H1 (cell line): ENCODE measurements at regions not wholly inside any gene's neighbourhood (a gene's known extent, or its start where the extent isn't known, plus 50 kb on each side); places are given as distances from the start of the nearest gene placed in this dataset.

Experiments
- CTCF ChIA-PET: fragments of 300-600 bp; sonication (Branson Sonifier 250); formaldehyde crosslinking; loops from one replicate; lab custom pipeline; 2021; ENCODE audit not compliant: partially characterized antibody; lab: Charles Lee
- POLR2A ChIA-PET: fragments of 300-600 bp; sonication (Branson Sonifier 250); formaldehyde crosslinking; loops from one replicate; lab custom pipeline; 2021; ENCODE audit warnings: inconsistent platforms; ENCODE audit not compliant: partially characterized antibody; lab: Charles Lee
- DNase-seq, 2 experiments: peaks; one replicate each; pipeline versions ENCODE4 v3.0.0 to v3.0.0-alpha.2; 2010 to 2022; ENCODE audit warnings: low spot score in 2 of 2, low read depth in 1 of 2, mixed read lengths in 1 of 2
- FAIRE-seq: peaks from 2 replicates; lab custom pipeline; 2011; peaks lifted over from hg19 to GRCh38; lab: Jason Lieb, UNC
- H2AFZ ChIP-seq: 2 replicates; pipeline ENCODE4 v1.8.1; 2012; ENCODE audit warnings: low read length, inconsistent platforms
- H2AK5ac ChIP-seq: 2 replicates; pipeline ENCODE4 v1.6.1; 2013; ENCODE audit warnings: low read depth, low read length
- H2BK120ac ChIP-seq: replicated peaks from 2 replicates; pipeline ENCODE3; 2013; ENCODE audit warnings: low read depth, low read length, inconsistent platforms
- H2BK12ac ChIP-seq: 2 replicates; pipeline ENCODE4 v1.6.1; 2013; ENCODE audit warnings: low read depth, low read length
- H2BK15ac ChIP-seq: 2 replicates; pipeline ENCODE4 v1.6.1; 2013; ENCODE audit warnings: low read length
- H2BK20ac ChIP-seq: 2 replicates; pipeline ENCODE4 v1.6.1; 2013; ENCODE audit warnings: low read length
- H2BK5ac ChIP-seq: 2 replicates; pipeline ENCODE4 v1.6.1; 2013; ENCODE audit warnings: low read depth, low read length
- H3K14ac ChIP-seq: 2 replicates; pipeline ENCODE4 v1.6.1; 2013; ENCODE audit warnings: inconsistent platforms; ENCODE audit not compliant: insufficient read length
- H3K18ac ChIP-seq: 2 replicates; pipeline ENCODE4 v1.6.1; 2013; ENCODE audit warnings: low read length; ENCODE audit errors: extremely low read depth
- H3K23ac ChIP-seq: 2 replicates; pipeline ENCODE4 v1.6.1; 2013; ENCODE audit warnings: inconsistent platforms; ENCODE audit not compliant: insufficient read length
- H3K23me2 ChIP-seq: 2 replicates; pipeline ENCODE4 v1.6.1; 2013; ENCODE audit warnings: low read depth, low read length
- H3K27ac ChIP-seq: 2 replicates; pipeline ENCODE4 v1.6.1; 2011; ENCODE audit warnings: low read depth, low read length, inconsistent platforms
- H3K27me3 ChIP-seq, 4 experiments: replicated peaks in 1 of 4; 1 replicate in 1 of 4; 2 replicates in 3 of 4; pipeline versions ENCODE4 v1.6.1 to v1.8.1; 2011 to 2013; ENCODE audit warnings: low read length in 3 of 4, mild to moderate bottlenecking in 3 of 4, inconsistent platforms in 2 of 4, mixed read lengths in 2 of 4, moderate library complexity in 1 of 4; ENCODE audit not compliant: control insufficient read depth in 3 of 4, insufficient read depth in 3 of 4; ENCODE audit errors: extremely low read depth in 1 of 4
- H3K36me3 ChIP-seq, 4 experiments: 2 replicates each; pipeline versions ENCODE4 v1.6.1 to v1.8.1; 2011 to 2013; ENCODE audit warnings: mild to moderate bottlenecking in 4 of 4, low read length in 3 of 4, moderate library complexity in 2 of 4, control low read depth in 1 of 4, inconsistent platforms in 1 of 4; ENCODE audit not compliant: insufficient read depth in 4 of 4, control insufficient read depth in 2 of 4
- H3K4ac ChIP-seq: replicated peaks from 2 replicates; pipeline ENCODE3; 2013; ENCODE audit warnings: low read length, low read depth, mixed read lengths, inconsistent platforms; ENCODE audit not compliant: insufficient read length
- H3K4me1 ChIP-seq, 4 experiments: replicated peaks in 1 of 4; 1 replicate in 1 of 4; 2 replicates in 3 of 4; pipeline versions ENCODE4 v1.6.1 to v1.8.1; 2011 to 2013; ENCODE audit warnings: low read length in 3 of 4, inconsistent platforms in 2 of 4, mixed read lengths in 1 of 4; ENCODE audit not compliant: insufficient read depth in 4 of 4, control insufficient read depth in 3 of 4
- H3K4me2 ChIP-seq, 2 experiments: 2 replicates each; pipeline versions ENCODE4 v1.6.1 to v1.8.1; 2011 to 2013; ENCODE audit warnings: low read depth in 2 of 2, low read length in 2 of 2, control low read depth in 1 of 2, inconsistent platforms in 1 of 2, mild to moderate bottlenecking in 1 of 2; ENCODE audit not compliant: insufficient read depth in 1 of 2
- H3K4me3 ChIP-seq, 4 experiments: fragments of 200-600, 300-600 bp in 1 of 4; sonication (generic), shearing (Covaris generic), sonication (Bioruptor Twin) in 1 of 4; 2 replicates each; pipeline versions ENCODE4 v1.5.1 to v1.8.1; 2011 to 2016; ENCODE audit warnings: low read length in 4 of 4, low read depth in 3 of 4, control low read depth in 2 of 4, inconsistent platforms in 2 of 4, mild to moderate bottlenecking in 2 of 4, mixed read lengths in 1 of 4, moderate library complexity in 1 of 4; ENCODE audit not compliant: insufficient read depth in 2 of 4; ENCODE audit errors: extremely low read depth in 1 of 4
- H3K56ac ChIP-seq: replicated peaks from 2 replicates; pipeline ENCODE3; 2013; ENCODE audit warnings: low read depth, mild to moderate bottlenecking, mixed read lengths, low read length, inconsistent platforms; ENCODE audit not compliant: insufficient read length
- H3K79me1 ChIP-seq: 2 replicates; pipeline ENCODE4 v1.6.1; 2013; ENCODE audit warnings: low read depth, low read length, control low read depth
- H3K79me2 ChIP-seq, 2 experiments: 2 replicates each; pipeline versions ENCODE4 v1.6.1 to v1.8.1; 2012 to 2013; ENCODE audit warnings: low read length in 2 of 2, mild to moderate bottlenecking in 2 of 2, inconsistent platforms in 1 of 2; ENCODE audit not compliant: insufficient read depth in 2 of 2, control insufficient read depth in 1 of 2
- H3K9ac ChIP-seq, 4 experiments: replicated peaks in 1 of 4; 1 replicate in 1 of 4; 2 replicates in 3 of 4; pipeline versions ENCODE4 v1.6.1 to v1.8.1; 2011 to 2013; ENCODE audit warnings: low read depth in 3 of 4, low read length in 3 of 4, control low read depth in 2 of 4, mild to moderate bottlenecking in 2 of 4, moderate library complexity in 2 of 4, inconsistent platforms in 1 of 4; ENCODE audit errors: extremely low read depth in 1 of 4
- H3K9me3 ChIP-seq, 2 experiments: 2 replicates each; pipeline versions ENCODE4 v1.6.1 to v1.8.1; 2012 to 2013; ENCODE audit warnings: mild to moderate bottlenecking in 2 of 2, moderate library complexity in 2 of 2, control low read depth in 1 of 2, inconsistent platforms in 1 of 2, low read depth in 1 of 2, low read length in 1 of 2, mixed read lengths in 1 of 2; ENCODE audit not compliant: insufficient read depth in 2 of 2
- H4K20me1 ChIP-seq, 2 experiments: replicated peaks in 1 of 2; 2 replicates each; pipeline versions ENCODE3 to v1.8.1; 2011 to 2013; ENCODE audit warnings: inconsistent platforms in 2 of 2, low read length in 2 of 2, mild to moderate bottlenecking in 1 of 2; ENCODE audit not compliant: insufficient read depth in 2 of 2, control insufficient read depth in 1 of 2
- H4K5ac ChIP-seq: 2 replicates; pipeline ENCODE4 v1.6.1; 2013; ENCODE audit warnings: low read length, low read depth, mixed read lengths, inconsistent platforms; ENCODE audit not compliant: insufficient read length
- H4K8ac ChIP-seq: 2 replicates; pipeline ENCODE4 v1.8.0; 2013; ENCODE audit warnings: mild to moderate bottlenecking, moderate library complexity, low read length, inconsistent platforms; ENCODE audit not compliant: insufficient read depth; ENCODE audit errors: extremely low read depth
- H4K91ac ChIP-seq: replicated peaks from 2 replicates; pipeline ENCODE3; 2013; ENCODE audit warnings: low read length, mixed read lengths, inconsistent platforms; ENCODE audit not compliant: insufficient read length
- CEBPB ChIP-seq: IDR thresholded peaks from 2 replicates; pipeline ENCODE4 v1.6.1; 2012; ENCODE audit warnings: low read depth, low read length
- CHD1 ChIP-seq: IDR thresholded peaks from 2 replicates; pipeline ENCODE4 v1.6.1; 2012; ENCODE audit warnings: low read depth, low read length, improper control_type of control experiment
- CREB1 ChIP-seq: IDR thresholded peaks from 2 replicates; pipeline ENCODE4 v1.6.1; 2012; ENCODE audit warnings: inconsistent platforms
- EP300 ChIP-seq, 2 experiments: IDR thresholded peaks; 1 replicate in 1 of 2; 2 replicates in 1 of 2; pipeline ENCODE4 v1.6.1; 2011 to 2012; ENCODE audit warnings: low read depth in 2 of 2, low read length in 2 of 2, mild to moderate bottlenecking in 2 of 2, borderline replicate concordance in 1 of 2, inconsistent platforms in 1 of 2, moderate library complexity in 1 of 2
- MAFK ChIP-seq: IDR thresholded peaks from 2 replicates; pipeline ENCODE4 v1.6.1; 2012; ENCODE audit warnings: low read depth, mild to moderate bottlenecking, improper control_type of control experiment, low read length
- POU5F1 ChIP-seq: IDR thresholded peaks from 2 replicates; pipeline ENCODE4 v1.6.1; 2011; ENCODE audit warnings: low read depth, mild to moderate bottlenecking, low read length, moderate library complexity
- RAD21 ChIP-seq, 2 experiments: IDR thresholded peaks in 1 of 2; conservative IDR thresholded peaks in 1 of 2; 2 replicates each; pipeline ENCODE4 v1.6.1; 2011; ENCODE audit warnings: low read depth in 2 of 2, low read length in 2 of 2, improper control_type of control experiment in 1 of 2, inconsistent platforms in 1 of 2, mild to moderate bottlenecking in 1 of 2, moderate library complexity in 1 of 2
- SIRT6 ChIP-seq: IDR thresholded peaks from one replicate; pipeline ENCODE4 v1.7.1; 2012; ENCODE audit warnings: low read length, inconsistent platforms
- SIX5 ChIP-seq: IDR thresholded peaks from 2 replicates; pipeline ENCODE4 v1.6.1; 2011; ENCODE audit warnings: mild to moderate bottlenecking, low read depth, low read length
- SP4 ChIP-seq: IDR thresholded peaks from 2 replicates; pipeline ENCODE4 v1.6.1; 2012; ENCODE audit warnings: low read length, inconsistent platforms
- SUZ12 ChIP-seq: fragments of 200-600 bp; sonication (generic); IDR thresholded peaks from 2 replicates; pipeline ENCODE4 v1.6.1; 2012; ENCODE audit warnings: mild to moderate bottlenecking, inconsistent platforms, low read length, moderate library complexity, mixed read lengths
- TAF1 ChIP-seq: IDR thresholded peaks from 2 replicates; pipeline ENCODE4 v1.6.1; 2011; ENCODE audit warnings: mild to moderate bottlenecking, low read depth, low read length
- YY1 ChIP-seq: IDR thresholded peaks from 2 replicates; pipeline ENCODE4 v1.6.1; 2011; ENCODE audit warnings: low read depth, mild to moderate bottlenecking, low read length
- WGBS, 2 experiments: shearing (Covaris generic) in 1 of 2; methylation state at CpG; one replicate each; pipeline versions ENCODE4 v1.1.6 to v1.1.7; 2013 to 2015; ENCODE audit warnings: low lambda C conversion rate in 2 of 2, mixed read lengths in 2 of 2, inconsistent platforms in 1 of 2, low coverage in 1 of 2, missing lambda C conversion rate in 1 of 2; ENCODE audit not compliant: insufficient replicate concordance in 2 of 2, insufficient coverage in 1 of 2, insufficient read length in 1 of 2; ENCODE audit errors: extremely low coverage in 1 of 2, missing lambda C conversion rate in 1 of 2; 5-methylcytosine and 5-hydroxymethylcytosine counted together
- TF ChIP-seq, protein P1 (sequence below): IDR thresholded peaks from 2 replicates; pipeline ENCODE4 v1.6.1; 2012; ENCODE audit warnings: low read length, inconsistent platforms

DNA sequence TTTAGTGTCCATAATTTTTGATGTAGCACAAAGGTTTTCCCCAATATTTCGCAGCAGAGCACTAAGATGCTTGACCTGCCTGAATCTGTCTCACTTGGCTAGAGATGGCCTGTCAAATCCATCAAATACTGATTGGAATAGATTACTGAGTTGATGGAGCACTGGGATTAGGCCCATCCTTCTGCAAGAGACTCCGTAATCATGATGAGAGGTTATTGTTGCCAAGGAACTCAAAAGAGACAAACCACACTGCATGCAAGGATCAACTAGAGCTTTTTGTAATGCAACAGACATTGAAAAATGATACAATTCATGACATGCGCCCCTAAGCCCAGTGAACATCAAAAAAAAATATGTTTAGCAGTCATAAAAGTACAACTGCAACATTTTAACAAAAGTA lies 585.3 kb upstream of the GRAMD2B start:
- WGBS, 2 experiments: 89% methylated on average over 3 of the region's 3 CpGs; no CpG with 5 or more reads in 1 of the 2 experiments
- no peak overlapping the region for H3K27ac ChIP-seq

More for the DNA sequence above, 585.3 kb upstream of the GRAMD2B start:
- ChIA-PET CTCF (interaction anchor here (0.9 kb wide), 3 partner anchors 10 to 521 kb away, joined by 3 read pairs; no protein-coding TSS in a partner anchor), POLR2A (no interaction called here)
- no peaks in the 10 kb centered on the region for H3K23me2 ChIP-seq
- no peak overlapping the region for H4K91ac ChIP-seq
- no peak overlapping the region for H3K14ac ChIP-seq
- H3K4me2 ChIP-seq: no peak overlapping the region
- no peak overlapping the region for H2BK120ac ChIP-seq
- H3K4me1 ChIP-seq: peaks cover 0 to 9% (median 6%) of the 10 kb centered on the region in 4 experiments; a peak in 4 of 7 replicates
- no peak for FAIRE-seq
- H3K27me3 ChIP-seq: no peaks in the 10 kb centered on the region
- H4K8ac ChIP-seq: no peak overlapping the region
- no peak overlapping the region for H4K5ac ChIP-seq
- H3K18ac ChIP-seq: no peak overlapping the region
- H3K4ac ChIP-seq: no peak overlapping the region
- H3K23ac ChIP-seq: no peak overlapping the region
- TF ChIP-seq SUZ12 (no peak), YY1 (no peak), SIRT6 (no peak), RAD21 (IDR thresholded peaks at IDR 0.05 in 1 of 2, conservative IDR thresholded peaks at IDR 0.05 in 1 of 2; ENCODE audit: low read depth in 2 of 2, low read length in 2 of 2) (no peak), SP4 (no peak), CEBPB (no peak), MAFK (no peak), CHD1 (no peak), SIX5 (no peak), CREB1 (no peak), EP300 (IDR thresholded peaks at IDR 0.05; ENCODE audit: borderline replicate concordance in 1 of 2, low read depth in 2 of 2, low read length in 2 of 2) (no peak), POU5F1 (no peak), TAF1 (no peak)
- TF ChIP-seq, protein P1, sequence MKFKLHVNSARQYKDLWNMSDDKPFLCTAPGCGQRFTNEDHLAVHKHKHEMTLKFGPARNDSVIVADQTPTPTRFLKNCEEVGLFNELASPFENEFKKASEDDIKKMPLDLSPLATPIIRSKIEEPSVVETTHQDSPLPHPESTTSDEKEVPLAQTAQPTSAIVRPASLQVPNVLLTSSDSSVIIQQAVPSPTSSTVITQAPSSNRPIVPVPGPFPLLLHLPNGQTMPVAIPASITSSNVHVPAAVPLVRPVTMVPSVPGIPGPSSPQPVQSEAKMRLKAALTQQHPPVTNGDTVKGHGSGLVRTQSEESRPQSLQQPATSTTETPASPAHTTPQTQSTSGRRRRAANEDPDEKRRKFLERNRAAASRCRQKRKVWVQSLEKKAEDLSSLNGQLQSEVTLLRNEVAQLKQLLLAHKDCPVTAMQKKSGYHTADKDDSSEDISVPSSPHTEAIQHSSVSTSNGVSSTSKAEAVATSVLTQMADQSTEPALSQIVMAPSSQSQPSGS: no peak
- H2BK15ac ChIP-seq: peak overlapping the region; percentile 5; the same call in 1 of the 2 replicates
- no peak overlapping the region for H3K56ac ChIP-seq
- H3K79me2 ChIP-seq: no peaks in the 10 kb centered on the region
- no peaks in the 10 kb centered on the region; a peak in 1 of 4 replicates for H3K9me3 ChIP-seq
- no peak overlapping the region for H2BK5ac ChIP-seq
- H3K36me3 ChIP-seq: no peaks in the 10 kb centered on the region
- H2BK12ac ChIP-seq: no peak overlapping the region
- H2BK20ac ChIP-seq: no peak overlapping the region
- H3K4me3 ChIP-seq: no peak overlapping the region
- no peaks in the 10 kb centered on the region for H3K79me1 ChIP-seq
- no peaks in the 10 kb centered on the region for H4K20me1 ChIP-seq
- H2AK5ac ChIP-seq: no peak overlapping the region
- no peak for DNase-seq
- no peak overlapping the region for H3K9ac ChIP-seq
- H2AFZ ChIP-seq: no peak overlapping the region
